MCF 10A (cell line): ENCODE measurements at regions not wholly inside any gene's neighbourhood (a gene's known extent, or its start where the extent isn't known, plus 50 kb on each side); places are given as distances from the start of the nearest gene placed in this dataset.
A peak's percentile ranks its signal among the peaks of the same experiment; 100 is the strongest.

Experiments
- BruUV-seq: library from RNA; stranded (reverse); fragments of 400-500 nt; replicated peaks from 2 replicates; lab custom pipeline; 2021; lab: Mats Ljungman, UMichigan
- CTCF ChIA-PET: fragments of 300-600 bp; sonication (Branson Sonifier 250); formaldehyde crosslinking; extraction: SDS; loops from one replicate; lab custom pipeline; 2021; ENCODE audit warnings: antibody characterized with exemption, inconsistent platforms; lab: Yijun Ruan, JAX
- POLR2A ChIA-PET: fragments of 300-600, 350-650 bp; sonication (Branson Sonifier 250); formaldehyde crosslinking; extraction: SDS; loops from one replicate; lab custom pipeline; 2020; ENCODE audit warnings: antibody characterized with exemption, inconsistent platforms; lab: Yijun Ruan, JAX
- DNase-seq: peaks from one replicate; pipeline ENCODE4 v3.0.0-alpha.2; 2018; ENCODE audit not compliant: unreplicated experiment
- H3K27ac Mint-ChIP-seq: one replicate; pipeline ENCODE4 v1.8.0; 2022; ENCODE audit warnings: mild to moderate bottlenecking, low read depth, mixed read lengths; ENCODE audit not compliant: unreplicated experiment
- H3K27me3 Mint-ChIP-seq: one replicate; pipeline ENCODE4 v1.8.0; 2022; ENCODE audit warnings: mixed read lengths; ENCODE audit not compliant: insufficient read depth, unreplicated experiment
- H3K36me3 Mint-ChIP-seq: one replicate; pipeline ENCODE4 v1.8.0; 2022; ENCODE audit warnings: mild to moderate bottlenecking, moderate library complexity, mixed read lengths; ENCODE audit not compliant: insufficient read depth, unreplicated experiment
- H3K4me1 Mint-ChIP-seq: one replicate; pipeline ENCODE4 v1.8.0; 2022; ENCODE audit warnings: mixed read lengths; ENCODE audit not compliant: insufficient read depth, unreplicated experiment
- H3K4me3 Mint-ChIP-seq: one replicate; pipeline ENCODE4 v1.8.0; 2022; ENCODE audit warnings: mild to moderate bottlenecking, moderate library complexity, mixed read lengths; ENCODE audit not compliant: unreplicated experiment
- H3K9me3 Mint-ChIP-seq: one replicate; pipeline ENCODE4 v1.8.0; 2022; ENCODE audit warnings: mixed read lengths; ENCODE audit not compliant: unreplicated experiment
- intact Hi-C: fragments of 100-400 bp; cut with micrococcal nuclease; formaldehyde crosslinking; loops from 2 replicates; pipeline ENCODE4 v1.14.1; 2022
- TF ChIP-seq, protein P1 (sequence below): fragments of 200-600 bp; IDR thresholded peaks from one replicate; pipeline ENCODE4 v1.8.0; 2022; ENCODE audit warnings: antibody characterized with exemption, mild to moderate bottlenecking; ENCODE audit not compliant: unreplicated experiment

DNA sequence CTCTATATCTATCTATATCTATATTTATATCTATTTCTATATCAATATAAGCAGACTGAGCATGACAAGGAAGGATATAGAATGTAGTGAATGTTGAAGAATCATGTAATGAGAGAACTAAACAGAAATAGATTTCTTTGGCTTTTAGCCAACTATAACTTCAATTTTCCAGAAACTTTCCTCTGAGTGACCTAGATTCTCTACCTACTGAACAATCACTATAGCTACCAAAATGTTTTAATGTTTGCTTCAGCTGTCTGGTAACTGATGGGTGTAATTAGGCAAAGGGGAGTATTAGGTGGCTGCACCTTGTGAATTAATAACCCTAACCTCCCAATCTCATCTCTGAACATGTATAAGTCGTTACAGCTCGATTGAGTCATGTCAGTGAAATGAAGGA is 76.4 kb upstream of the ROBO1 start:
- BruUV-seq = no TSS peak
- DNase-seq = no peak
- Mint-ChIP-seq H3K27ac (no peak overlapping the region), H3K4me1 (no peaks in the 10 kb centered on the region), H3K27me3 (no peaks in the 10 kb centered on the region), H3K4me3 (no peak overlapping the region), H3K36me3 (no peaks in the 10 kb centered on the region), H3K9me3 (no peaks in the 10 kb centered on the region)
- ChIA-PET POLR2A (interaction anchor here (0.6 kb wide), 1 partner anchor 495 kb away, joined by 3 read pairs; no protein-coding TSS in a partner anchor), CTCF (no interaction called here)
- TF ChIP-seq, protein P1, sequence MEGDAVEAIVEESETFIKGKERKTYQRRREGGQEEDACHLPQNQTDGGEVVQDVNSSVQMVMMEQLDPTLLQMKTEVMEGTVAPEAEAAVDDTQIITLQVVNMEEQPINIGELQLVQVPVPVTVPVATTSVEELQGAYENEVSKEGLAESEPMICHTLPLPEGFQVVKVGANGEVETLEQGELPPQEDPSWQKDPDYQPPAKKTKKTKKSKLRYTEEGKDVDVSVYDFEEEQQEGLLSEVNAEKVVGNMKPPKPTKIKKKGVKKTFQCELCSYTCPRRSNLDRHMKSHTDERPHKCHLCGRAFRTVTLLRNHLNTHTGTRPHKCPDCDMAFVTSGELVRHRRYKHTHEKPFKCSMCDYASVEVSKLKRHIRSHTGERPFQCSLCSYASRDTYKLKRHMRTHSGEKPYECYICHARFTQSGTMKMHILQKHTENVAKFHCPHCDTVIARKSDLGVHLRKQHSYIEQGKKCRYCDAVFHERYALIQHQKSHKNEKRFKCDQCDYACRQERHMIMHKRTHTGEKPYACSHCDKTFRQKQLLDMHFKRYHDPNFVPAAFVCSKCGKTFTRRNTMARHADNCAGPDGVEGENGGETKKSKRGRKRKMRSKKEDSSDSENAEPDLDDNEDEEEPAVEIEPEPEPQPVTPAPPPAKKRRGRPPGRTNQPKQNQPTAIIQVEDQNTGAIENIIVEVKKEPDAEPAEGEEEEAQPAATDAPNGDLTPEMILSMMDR = no peak
- intact Hi-C loops = no loop called here

DNA sequence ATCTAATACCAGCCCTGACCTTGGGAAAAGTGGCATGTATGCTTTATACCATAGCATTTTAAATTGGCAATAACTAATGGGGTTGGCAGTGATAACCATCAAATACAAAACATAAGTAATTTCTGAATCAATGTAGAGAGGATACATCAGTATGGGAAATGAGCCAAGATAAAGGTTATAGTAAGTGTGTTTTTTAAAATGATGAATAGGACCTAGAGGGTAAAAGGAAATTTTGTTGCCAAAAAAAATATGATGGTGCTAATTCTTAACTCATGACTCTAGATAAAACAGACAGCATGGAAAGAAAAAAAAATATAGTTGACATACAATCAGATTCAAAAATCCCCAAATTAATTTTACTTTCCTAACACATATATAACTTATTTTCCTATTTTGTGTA is 75.4 kb upstream of the ROBO1 start:
- H3K9me3 Mint-ChIP-seq = no peaks in the 10 kb centered on the region
- H3K4me1 Mint-ChIP-seq = no peaks in the 10 kb centered on the region
- H3K36me3 Mint-ChIP-seq = no peaks in the 10 kb centered on the region
- DNase-seq = peak; percentile 16
- H3K4me3 Mint-ChIP-seq = no peak overlapping the region
- H3K27me3 Mint-ChIP-seq = no peaks in the 10 kb centered on the region
- intact Hi-C loops = no loop called here
- ChIA-PET POLR2A (no interaction called here), CTCF (no interaction called here)
- no peak overlapping the region for H3K27ac Mint-ChIP-seq
- BruUV-seq = no TSS peak
- TF ChIP-seq, protein P1 = no peak

DNA sequence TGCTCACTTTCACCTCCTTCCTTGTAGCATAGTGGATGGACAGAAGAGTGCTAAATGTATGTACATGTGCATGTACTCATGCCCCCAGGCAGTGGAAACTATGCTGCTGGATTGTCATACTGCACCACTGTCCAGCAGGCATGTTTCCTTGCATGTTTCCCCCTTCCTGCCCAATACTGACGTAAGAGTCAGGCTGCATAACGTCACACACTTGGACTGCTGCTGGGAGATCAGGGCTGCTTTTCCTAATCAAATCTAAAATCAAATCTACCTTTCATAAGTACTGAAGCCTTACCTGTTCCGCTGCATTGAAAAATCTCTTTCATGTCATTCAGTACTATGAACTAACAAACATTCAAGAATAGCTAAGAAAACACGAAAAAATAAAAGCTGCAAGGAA is 67.9 kb upstream of the ROBO1 start:
- no peak overlapping the region for H3K4me3 Mint-ChIP-seq
- H3K27me3 Mint-ChIP-seq = no peaks in the 10 kb centered on the region
- no peaks in the 10 kb centered on the region for H3K36me3 Mint-ChIP-seq
- H3K4me1 Mint-ChIP-seq = no peaks in the 10 kb centered on the region
- no peak overlapping the region for H3K27ac Mint-ChIP-seq
- TF ChIP-seq, protein P1 = no peak
- ChIA-PET POLR2A (no interaction called here), CTCF (no interaction called here)
- intact Hi-C loops = no loop called here
- no peak for DNase-seq
- H3K9me3 Mint-ChIP-seq = no peaks in the 10 kb centered on the region
- no TSS peak for BruUV-seq

DNA sequence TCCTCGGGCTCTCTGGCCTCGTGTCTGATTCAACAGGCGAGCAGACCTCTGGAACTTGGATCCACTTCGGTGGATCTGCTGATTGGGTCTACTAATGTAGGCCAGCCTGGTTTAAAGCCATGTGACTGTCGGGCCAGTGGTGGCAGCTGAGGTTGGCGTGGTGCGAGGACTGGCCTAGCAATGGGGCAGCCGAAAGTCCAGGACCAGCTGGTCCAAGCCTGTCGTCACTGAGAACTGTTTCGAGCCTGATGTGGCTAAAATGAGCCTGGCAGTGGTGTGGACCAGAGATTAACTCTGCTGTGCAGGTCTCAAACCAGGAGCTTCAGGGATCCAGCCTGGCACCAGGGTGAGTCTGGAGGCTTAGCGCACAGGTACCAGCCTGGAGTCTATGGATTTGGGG is 56.4 kb upstream of the ROBO1 start:
- H3K27ac Mint-ChIP-seq = no peak overlapping the region
- H3K4me1 Mint-ChIP-seq = no peaks in the 10 kb centered on the region
- no peak for DNase-seq
- no peak overlapping the region for H3K4me3 Mint-ChIP-seq
- no peaks in the 10 kb centered on the region for H3K36me3 Mint-ChIP-seq
- POLR2A ChIA-PET = no interaction called here
- intact Hi-C loops = no loop called here
- H3K9me3 Mint-ChIP-seq = peaks cover 3% of the 10 kb centered on the region
- BruUV-seq = no TSS peak
- no peaks in the 10 kb centered on the region for H3K27me3 Mint-ChIP-seq
- CTCF ChIA-PET = interaction anchor here (0.5 kb wide), 1 partner anchor 23 kb away, joined by 3 read pairs; no protein-coding TSS in a partner anchor
- TF ChIP-seq, protein P1 = no peak
